ENCODE measurements at regions not wholly inside any gene's neighbourhood (a gene's known extent, or its start where the extent isn't known, plus 50 kb on each side); places are given as distances from the start of the nearest gene placed in this dataset.
A peak's percentile ranks its signal among the peaks of the same experiment; 100 is the strongest.

- ATAC-seq (ENCODE audit: low FRiP score): peak; percentile 88
- no peak for TF ChIP-seq CTCF (IDR thresholded peaks at IDR 0.05)
- no peak for DNase-seq (ENCODE audit: low spot score)
These were observed 430.6 kb downstream of the ZNF608 start for GRCh38 chr5:124315741-124316415.

DNA sequence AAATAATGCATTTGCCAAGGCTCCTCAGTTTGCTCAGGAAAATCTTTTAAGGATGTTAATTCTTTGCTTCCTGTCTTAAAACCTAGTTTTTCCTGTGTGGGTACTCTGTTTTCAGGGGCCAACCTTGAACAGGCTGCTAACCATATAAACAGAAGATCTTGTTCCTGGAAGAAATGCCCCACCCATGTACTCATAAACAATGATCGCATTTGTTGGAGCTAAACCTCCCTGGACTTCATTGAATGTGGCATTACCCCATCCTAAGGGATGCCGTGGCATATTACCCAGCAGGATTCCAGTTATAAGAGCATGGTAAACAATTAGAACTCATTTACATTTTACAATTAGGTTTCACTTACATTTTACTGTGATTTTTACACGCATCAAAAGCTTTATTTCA, 436.0 kb downstream of the ZNF608 start:
- no peak for TF ChIP-seq CTCF (IDR thresholded peaks at IDR 0.05)
- DNase-seq (ENCODE audit: low spot score) (no peak), ATAC-seq (ENCODE audit: low FRiP score) (no peak)

GRCh38 chr5:124309241-124309980, 437.0 kb downstream of the ZNF608 start:
- no peak for TF ChIP-seq CTCF (IDR thresholded peaks at IDR 0.05)
- ATAC-seq (ENCODE audit: low FRiP score) (no peak), DNase-seq (ENCODE audit: low spot score) (no peak)

DNA sequence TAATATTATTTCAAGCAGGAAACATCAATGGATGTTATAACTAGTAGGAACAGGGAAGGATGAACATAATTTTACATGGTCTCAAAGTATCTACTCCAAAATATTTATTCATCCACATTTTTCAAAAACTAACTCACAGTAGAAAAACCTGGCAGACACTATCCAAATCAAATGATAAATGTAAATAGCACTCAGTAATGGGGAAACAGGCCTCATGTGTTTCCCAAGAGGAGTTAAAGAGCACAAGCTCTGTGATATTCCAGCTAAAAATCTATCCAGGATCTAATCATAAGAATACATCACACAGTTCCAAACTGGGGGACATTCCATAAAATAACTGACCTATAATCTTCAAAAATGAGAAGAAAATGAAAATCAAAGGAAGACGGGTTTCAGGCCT, 443.1 kb downstream of the ZNF608 start:
- no peak for TF ChIP-seq CTCF (IDR thresholded peaks at IDR 0.05)
- no peak for DNase-seq (ENCODE audit: low spot score)
- peak; percentile 37 for ATAC-seq (ENCODE audit: low FRiP score)

GRCh38 chr5:124302533-124302932, 443.9 kb downstream of the ZNF608 start:
- TF ChIP-seq CTCF (IDR thresholded peaks at IDR 0.05): no peak
- DNase-seq (ENCODE audit: low spot score) (no peak), ATAC-seq (ENCODE audit: low FRiP score) (no peak)

GRCh38 chr5:124301850-124302249, 444.6 kb downstream of the ZNF608 start:
- no peak for DNase-seq (ENCODE audit: low spot score)
- peak; percentile 90 for ATAC-seq (ENCODE audit: low FRiP score)
- TF ChIP-seq CTCF (IDR thresholded peaks at IDR 0.05): no peak

All from omental fat pad (tissue), 3 donors.